ENCODE measurements at regions not wholly inside any gene's neighbourhood (a gene's known extent, or its start where the extent isn't known, plus 50 kb on each side); places are given as distances from the start of the nearest gene placed in this dataset.

DNA sequence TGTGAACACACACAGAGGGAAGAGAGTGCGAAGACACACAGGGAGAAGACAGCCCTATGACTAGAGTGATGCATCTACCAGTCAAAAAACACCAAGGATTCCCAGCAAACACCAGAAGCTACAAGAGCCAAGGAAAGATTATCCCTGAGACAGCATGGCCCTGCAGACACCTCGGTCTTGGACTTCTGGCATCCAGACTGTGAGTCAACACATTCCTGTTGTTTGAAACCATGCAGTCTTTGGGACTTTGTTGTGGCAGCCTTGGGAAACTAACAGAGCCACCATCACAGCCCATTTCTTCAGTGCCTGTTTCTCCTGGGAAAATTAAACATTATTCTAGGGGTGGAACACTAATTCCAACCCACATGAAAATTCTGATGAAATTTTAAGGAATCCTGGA is 220.6 kb downstream of the GXYLT1 start:
- no peak for DNase-seq

DNA sequence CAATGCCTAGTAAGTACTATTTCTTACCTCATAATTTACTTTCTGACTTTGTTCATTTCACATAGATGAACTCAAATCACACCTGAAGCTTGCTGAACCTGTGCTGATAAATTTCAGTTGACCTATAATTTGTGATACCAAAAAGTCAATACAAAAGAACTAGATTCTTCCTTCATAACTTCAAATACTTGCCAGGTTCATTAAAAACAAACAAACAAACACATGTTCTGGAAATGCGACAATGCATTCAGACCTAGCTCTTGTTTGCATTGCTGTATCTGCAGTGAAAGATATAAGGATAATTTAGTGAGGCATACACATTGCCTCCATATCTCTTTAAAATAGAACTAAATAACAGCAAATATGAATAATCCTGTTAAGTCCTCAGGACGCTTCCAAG is 221.3 kb downstream of the GXYLT1 start:
- no peak for DNase-seq

DNA sequence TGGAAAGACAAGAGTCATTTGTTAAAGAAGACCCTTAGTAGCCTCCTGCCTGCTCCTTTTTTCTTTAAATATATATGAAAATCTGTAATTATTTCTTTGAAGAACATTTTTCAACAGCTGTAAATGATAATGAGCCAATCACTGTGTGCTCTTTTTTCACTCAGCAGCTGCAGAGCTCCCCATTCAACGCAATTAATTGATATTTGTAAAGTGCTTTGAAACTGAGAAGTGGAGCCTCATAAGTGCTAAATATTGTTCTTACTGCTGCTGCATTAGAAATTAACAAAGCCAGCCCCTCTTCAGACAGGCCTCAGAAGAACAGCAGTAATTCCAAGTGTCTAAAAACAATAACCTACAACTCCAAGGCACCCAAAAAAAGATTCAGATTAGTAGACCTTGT is 224.3 kb downstream of the GXYLT1 start:
- no peak for DNase-seq

DNA sequence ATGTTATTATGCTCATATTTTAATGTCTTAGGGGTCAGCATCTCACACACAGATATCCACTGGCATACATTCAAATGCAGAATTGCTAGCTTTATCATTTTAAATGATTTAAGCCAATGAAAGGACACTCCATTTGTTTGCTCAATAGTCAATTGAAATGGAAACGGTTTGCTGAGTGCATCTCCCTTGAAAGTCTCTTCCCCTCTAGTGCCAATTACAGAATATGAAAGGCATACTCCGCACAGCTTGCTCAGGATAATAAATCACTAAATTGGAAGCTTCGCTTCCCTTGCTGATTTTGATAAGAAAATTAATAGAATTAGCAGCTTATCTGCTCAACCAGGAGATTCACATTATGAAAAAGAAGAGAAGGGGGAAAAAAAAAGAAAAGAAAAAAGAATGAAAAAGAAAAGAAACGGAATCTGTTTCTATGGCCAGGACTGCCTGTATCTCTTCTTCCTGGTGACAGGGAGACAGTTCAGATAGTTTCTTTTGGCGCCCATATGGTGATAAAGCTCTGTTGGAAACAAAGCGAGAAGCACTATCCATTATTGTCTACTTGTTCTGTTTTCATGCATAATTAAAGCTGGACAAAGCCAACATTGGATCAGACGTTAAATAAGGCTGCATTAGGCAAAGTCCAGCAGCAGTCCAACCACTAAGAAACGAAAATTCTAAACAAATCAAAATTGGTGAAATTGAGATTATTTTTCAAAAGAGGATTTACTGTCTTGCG is 225.0 kb downstream of the GXYLT1 start:
- DNase-seq = no peak

DNA sequence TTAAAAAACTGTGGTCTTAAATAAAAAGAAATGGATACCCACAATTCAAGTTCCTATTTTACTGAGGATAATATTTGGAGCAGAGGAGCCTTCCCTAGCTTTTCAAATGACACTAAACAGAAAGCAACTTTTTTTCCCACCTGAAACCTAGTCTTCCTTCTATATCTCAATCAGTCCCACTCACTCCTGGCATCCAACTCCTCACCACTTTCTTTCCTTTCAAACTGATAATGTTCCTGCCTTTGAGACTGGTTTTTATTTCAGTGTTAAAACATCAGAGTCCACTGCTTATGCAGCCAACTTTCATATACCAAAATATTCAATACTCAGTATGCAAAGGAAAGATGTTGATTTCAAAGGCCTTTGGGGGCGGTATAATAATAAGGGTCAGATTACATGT is 225.6 kb downstream of the GXYLT1 start:
- DNase-seq = no peak

DNA sequence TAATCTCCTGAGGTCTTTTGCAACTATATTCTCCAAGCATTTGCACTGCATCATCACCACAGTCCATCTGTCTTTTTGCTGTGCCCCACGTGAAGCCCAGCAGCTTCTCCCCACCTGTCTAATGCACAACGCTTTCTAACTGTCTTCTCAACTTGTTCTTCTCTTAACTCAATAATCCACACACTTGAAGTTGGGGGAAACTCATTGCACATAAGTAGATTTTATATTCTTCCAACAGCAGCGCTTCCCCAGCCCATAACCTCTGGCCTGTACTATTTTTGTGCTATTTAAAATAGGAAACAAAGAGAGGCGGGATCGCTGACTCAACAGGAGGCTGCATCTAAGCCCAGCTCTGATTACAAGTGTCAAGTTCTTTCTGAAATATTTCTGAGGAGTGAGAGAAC is 226.7 kb downstream of the GXYLT1 start:
- no peak for DNase-seq

DNA sequence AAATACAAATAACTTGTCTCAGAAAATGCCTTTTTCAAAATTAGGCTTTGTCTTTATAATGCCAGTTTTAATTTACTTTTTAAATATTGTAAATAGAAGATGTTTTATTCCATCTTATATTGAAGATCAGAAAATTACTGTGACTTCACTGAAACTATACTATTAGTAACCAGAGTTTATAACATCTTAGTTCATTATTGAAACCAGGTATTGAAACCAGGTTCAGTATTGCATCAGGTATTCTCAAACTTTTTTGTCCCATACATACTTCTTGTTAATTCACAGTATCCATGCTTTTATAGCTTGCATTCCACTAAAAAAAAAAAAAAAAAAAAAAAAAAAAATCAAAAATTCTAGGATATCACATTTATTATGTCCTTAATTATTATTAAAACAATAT is 227.5 kb downstream of the GXYLT1 start:
- no peak for DNase-seq

DNA sequence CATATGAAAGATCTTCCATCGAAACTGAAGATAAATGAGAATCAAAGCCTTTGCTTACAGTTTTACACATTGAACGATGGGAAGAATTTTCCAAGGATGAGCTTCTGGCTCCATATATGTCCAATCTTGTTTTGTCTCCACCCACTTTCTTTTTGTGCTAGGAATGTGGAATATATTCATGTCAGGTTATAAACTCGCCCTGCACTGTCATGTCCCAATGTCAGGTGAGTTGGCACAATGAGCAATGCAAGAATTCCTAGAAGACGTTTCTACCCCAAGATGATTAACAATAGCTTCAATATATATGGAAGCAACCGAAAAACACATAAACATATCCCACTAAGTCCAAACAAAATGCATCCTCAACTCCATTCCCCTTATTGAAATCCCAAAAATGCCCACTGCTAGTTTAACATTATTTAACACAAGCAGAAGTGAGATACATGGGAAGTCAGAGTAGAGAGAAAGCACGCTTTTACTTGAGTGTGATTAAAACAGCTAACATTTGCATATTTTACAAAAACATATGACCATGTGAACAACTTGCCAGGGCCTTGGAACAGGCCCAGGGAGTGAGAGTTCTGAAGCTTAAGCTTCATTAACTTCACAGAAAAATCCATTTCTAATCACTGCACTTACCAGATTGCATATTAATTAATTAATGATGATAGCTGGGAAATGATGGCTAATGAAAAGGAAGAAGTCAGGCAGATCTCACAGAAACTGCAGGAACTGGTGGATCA is 233.9 kb downstream of the GXYLT1 start:
- DNase-seq = no peak

DNA sequence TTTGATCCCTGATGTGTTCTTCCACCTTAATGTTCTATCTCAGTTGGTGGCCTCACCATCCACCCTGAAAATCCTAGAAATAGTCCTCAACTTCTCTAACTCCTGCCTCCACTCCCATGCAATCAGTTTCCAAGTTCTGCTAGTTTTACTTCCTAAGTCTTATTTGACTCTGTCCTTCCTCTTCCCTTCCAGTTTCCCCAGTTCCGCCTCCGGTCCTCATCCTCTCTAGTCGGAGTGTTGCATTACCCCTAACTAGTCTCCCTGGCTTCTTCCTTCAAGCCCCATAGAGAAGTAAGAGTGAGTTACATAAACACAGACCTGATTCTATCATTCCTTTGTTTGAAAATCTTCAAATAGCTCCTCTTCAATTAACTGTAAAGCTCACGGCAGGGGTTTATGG is 236.5 kb downstream of the GXYLT1 start:
- no peak for DNase-seq

DNA sequence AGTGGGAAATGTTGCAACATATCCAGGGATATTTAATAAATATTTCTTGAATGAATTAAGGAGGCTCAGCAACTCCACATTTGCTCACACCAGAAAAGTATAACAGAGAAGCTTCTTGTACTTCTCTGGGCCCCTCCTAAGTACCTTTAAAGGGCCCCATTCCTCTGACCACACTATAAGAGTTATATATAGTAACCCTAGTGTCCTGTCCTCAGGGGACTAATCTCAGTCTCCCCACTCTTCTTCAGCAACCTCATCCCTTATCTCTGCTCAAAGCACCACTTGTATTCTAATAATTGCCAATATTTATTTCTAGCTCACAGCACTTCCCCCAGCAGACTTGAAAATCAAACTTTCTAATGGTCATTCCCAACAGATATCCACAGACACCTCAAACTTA is 237.1 kb downstream of the GXYLT1 start:
- DNase-seq = no peak

DNA sequence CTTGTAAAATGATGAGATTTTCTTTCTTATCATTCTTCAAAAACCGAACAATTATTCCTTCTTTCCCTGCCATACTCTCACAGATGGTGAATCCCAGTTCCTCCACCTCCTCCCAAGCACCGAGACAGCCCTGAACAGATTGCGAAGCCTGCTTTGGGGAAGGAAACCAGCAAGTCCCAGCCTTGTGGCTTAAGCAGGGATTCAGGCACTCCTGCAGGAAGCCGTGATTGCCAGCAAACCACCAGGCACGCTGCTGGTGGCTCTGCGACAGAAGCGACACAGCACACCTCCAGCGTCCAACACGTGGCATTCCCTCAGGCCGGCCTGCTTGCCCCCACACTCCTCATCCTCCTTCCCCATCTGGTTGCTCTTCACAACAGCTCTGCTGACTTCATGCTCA is 237.7 kb downstream of the GXYLT1 start:
- DNase-seq = no peak

DNA sequence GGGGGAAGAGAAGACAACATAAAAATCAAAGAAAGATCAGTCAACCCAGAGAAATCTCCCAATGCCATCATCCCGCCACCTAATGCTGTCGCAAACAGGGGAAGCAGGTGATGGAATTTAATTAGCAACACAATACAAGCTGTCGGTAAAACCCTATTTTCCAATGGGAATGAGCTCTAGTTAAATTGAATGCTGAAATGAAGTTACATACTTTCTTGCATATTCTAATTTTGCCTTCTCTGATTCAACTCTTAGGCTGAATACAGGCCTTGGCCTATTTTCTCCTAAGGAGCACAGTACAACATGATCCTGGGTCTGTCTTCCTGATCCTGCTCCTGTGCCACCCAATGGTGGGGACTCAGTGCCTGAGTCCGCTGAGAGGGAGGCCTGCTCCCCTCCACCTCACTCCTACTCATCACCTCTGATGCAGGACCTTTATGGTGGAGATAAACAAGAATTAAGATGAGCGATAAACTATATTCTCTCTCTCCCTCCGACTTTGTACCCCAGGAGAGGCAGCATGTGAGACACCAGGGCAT is 238.8 kb downstream of the GXYLT1 start:
- DNase-seq = no peak

DNA sequence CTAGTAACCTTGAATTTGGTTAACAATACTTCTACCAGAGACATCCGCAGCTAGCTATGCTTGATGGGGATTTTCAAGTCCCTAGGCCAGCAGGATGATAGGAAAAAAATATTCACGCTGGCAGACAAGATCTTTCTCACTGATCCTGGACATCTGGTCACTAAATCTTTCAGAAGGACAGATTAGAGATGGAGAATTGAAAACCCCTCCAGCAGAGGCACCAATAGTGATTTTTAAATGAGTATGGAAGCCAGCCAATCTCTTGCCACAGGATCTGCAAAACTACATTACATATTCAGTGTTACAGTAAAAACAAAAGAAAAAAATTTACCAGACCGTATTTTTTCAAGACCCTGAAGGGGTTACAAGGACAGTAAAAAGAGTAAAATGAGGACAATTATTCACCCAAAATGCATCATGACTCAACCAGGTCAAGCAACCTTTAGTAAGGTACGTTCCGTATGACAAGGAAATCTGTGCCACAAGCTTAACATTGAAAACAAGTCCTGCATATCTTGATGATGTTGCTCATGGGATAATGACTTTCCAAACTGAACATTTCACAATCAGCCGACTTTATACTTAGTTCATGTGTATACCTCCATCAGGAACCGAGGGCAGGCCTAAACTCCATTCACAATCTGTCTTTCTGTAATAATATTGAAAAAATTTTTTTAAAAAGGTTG is 239.5 kb downstream of the GXYLT1 start:
- DNase-seq = no peak

DNA sequence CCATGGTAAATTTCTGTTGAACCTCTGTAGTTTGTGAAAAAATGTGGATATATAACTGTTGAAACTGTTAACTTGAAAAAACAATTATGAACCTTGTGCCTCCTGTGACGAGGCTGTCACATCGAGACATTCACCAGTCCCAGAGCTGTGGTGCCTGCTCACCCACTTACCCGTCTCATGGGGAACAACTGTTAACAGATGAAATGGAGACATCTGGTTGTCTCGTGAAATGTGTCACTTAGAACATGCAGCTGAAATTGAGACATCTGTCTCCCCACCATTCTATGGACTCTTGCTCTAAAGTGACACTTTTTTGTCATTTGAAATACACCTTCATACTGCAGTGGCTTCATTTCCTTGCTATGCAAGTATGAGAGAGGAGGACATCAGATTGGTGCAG is 240.6 kb downstream of the GXYLT1 start:
- DNase-seq = no peak

DNA sequence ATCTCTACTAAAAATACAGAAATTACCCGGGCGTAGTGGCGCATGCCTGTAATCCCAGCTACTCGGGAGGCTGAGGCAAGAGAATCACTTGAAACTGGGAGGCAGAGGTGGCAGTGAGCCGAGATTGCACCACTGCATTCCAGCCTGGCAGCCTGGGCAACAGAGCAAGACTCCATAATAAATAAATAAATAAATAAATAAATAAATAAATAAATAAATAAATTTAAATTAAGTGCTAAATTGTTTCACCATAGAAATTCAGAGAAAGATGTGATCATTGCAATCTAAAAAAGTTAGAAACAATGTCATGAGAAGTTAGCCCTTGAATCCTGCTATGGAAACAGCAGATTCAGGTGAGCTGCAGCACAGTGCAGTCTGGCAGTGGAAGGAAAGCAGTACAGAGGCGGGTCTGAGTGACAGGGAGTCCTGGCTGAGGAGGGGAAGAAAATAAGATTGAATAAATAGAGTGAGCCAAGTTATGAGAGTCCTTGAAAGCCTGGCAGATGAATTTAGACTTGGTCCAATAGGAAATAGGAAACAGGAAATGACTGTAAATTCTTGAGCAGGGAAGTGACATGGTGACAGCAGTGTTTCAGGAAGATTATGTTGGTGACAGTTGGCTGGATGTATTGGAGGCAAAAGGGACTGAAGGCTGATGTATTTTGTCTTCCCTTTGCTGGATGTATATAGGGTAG is 241.5 kb downstream of the GXYLT1 start:
- DNase-seq = no peak

DNA sequence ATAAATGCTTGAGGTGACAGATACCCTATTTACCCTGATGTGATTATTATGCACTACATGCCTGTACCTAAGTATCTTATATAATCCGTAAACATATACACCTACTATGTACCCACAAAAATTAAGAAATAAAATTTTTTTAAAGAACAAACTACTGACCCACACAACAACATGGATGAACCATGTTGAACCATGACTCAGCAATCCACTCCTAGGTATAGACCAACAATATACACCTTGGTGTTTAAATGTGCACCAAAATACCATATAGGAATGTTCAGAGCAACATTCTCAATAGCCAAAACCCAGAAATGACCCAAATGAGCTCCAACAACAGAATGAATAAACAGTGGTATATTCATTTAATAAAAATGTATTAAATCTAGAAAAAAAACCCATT is 245.1 kb downstream of the GXYLT1 start:
- DNase-seq = no peak

DNA sequence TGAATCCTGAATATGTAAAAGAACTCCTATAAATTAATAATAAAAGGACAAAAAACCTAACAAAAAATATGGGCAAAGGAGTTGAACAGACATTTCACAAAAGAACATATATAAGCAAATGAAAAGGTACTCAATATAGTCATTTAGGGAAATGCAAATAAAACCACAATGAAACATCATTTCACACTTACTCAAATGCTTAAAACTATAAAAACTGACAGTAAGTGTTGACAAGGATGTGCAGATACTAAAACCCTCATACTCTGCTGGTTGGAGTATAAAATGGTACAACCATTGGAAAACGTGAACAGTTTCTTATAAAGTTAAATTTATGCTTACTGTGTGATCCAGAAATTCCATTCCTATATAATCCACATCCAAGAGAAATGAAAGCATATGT is 247.1 kb downstream of the GXYLT1 start:
- DNase-seq = no peak

DNA sequence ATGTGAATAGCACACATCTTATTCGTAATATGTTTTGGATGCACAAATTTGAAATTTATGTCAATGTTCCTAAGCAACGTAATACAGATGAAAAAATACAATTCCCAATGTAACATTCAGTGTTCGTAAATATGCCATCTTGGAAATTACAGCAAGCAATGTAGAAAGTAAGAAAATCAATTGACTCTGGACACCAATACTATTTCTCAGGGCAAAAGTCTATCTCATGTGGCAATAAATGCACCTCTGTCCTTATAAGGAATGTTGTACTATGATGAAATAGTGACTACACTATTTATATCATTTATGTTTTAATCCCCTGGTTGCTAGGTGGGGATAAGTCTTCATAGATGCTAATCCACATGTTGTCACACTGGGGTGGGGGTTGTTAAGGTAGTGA is 251.2 kb downstream of the GXYLT1 start:
- DNase-seq = no peak

DNA sequence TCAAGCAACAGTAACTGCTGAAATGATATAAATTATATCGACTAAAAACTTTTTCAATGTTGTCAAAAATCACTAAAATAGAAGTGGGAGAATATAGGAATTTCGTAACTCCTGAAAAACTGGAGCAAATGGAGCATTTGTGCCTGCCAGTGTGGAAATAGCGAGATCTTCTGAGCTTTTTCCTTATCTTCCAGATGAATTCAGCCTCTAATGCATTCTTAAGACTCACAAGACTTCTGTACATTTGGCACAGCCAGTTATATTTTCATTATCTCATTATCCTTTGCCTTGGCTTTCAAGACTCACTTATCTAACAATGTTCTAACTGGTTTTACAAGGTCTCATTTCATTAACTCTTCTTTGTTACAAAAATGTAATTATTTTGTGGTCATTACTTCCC is 252.4 kb downstream of the GXYLT1 start:
- DNase-seq = no peak

DNA sequence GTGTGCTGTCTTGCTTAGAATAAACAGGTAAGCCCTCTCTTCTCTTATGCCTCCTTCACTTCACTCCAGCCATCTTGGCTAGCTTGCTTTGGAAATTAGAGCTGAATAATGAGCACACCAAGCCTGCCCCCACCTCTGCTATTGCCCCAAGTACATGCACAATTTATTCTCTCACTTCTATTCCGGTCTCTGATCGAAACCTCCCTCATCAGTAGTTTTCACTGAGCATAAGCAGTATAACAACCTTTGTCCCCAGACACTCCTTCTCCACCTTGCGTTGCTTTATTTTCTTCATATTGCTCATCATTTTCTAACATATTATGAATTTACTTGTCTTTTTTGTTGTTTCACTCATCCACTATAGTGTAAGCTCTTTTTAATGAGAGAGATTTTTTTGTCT is 253.4 kb downstream of the GXYLT1 start:
- no peak for DNase-seq

DNA sequence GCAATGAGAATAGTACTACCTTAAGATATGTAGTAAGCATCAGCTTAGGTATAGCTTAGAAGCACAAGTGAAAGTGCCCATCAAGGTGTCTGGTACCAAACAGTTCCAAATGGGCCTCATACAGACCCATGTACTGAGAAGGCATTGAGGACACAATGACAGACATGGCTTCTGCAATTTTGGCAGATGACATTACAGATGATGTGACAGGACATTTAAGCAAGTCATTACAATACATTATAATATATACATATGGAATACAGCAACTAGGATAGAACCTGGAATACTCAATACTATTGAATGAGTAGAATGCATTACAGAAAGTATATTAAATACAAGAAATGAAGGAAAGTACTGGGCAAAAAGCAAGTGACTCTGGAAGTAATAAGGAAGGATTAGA is 256.4 kb downstream of the GXYLT1 start:
- no peak for DNase-seq

DNA sequence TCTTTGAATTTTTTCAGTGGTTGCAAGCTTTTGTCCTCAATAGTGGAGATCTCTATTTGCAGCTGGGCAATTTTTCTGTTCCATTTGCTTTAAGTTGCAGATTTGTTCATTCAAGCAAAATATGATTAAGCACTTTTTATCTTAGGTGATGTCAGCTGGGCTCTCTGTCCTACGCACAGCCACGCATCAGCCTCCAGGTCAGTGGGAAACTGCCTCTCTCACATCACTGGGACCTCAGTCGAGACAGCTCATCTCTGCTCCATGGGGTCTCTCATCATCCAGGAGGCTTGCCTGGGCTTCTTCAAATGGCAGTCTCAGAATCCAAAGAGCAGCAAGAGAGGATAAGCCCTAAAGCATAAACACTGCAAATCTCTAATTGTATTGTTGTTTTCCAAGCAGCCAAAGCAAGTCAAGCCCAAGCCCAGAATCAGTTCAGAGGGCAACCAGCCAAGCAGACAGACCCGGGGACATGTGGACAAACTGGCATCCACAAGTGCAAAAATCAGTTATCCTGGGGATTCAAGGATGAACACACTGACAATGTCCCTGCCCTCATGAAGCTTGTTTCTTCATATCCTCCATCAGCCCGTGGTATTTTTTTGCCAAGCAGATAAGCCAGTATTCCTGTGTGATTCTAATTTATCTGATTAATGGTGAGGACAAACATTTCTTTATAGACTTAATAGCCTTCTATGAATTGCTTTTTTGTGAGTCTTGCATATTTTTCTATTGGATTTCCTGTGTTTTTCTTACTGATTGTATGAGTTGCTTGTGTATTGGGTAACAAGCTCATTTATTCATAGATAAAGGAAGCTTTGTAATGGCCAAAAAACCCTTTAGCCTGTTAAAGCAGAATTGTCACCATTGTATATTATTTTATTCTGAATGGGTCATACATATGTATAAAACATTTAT is 262.5 kb downstream of the GXYLT1 start:
- DNase-seq = no peak

Data from CD4-positive, alpha-beta T cell treated with Interleukin-21 for 1 hour (primary cell).